Esophagus muscularis mucosa (tissue), 4 donors: ENCODE measurements at regions not wholly inside any gene's neighbourhood (a gene's known extent, or its start where the extent isn't known, plus 50 kb on each side); places are given as distances from the start of the nearest gene placed in this dataset.

ENCODE experiments used
- EP300 ChIP-seq: sonication (generic); formaldehyde crosslinking; IDR thresholded peaks from one replicate; pipeline ENCODE4 v1.6.1; 2017; ENCODE audit warnings: antibody characterized with exemption
- POLR2A ChIP-seq: fragments of 450-650 bp; IDR thresholded peaks from one replicate; pipeline ENCODE4 v1.6.1; 2017; ENCODE audit warnings: antibody characterized with exemption, moderate library complexity, mild to moderate bottlenecking, low read depth
- TF ChIP-seq, protein P1 (sequence below), 3 experiments: fragments of 200-600 bp in 2 of 3; fragments of 450-650 bp in 1 of 3; sonication (generic) in 2 of 3; IDR thresholded peaks; one replicate each; pipeline ENCODE4 v1.5.1; 2017 to 2019; ENCODE audit warnings: antibody characterized with exemption in 3 of 3, mild to moderate bottlenecking in 2 of 3, moderate library complexity in 1 of 3

DNA sequence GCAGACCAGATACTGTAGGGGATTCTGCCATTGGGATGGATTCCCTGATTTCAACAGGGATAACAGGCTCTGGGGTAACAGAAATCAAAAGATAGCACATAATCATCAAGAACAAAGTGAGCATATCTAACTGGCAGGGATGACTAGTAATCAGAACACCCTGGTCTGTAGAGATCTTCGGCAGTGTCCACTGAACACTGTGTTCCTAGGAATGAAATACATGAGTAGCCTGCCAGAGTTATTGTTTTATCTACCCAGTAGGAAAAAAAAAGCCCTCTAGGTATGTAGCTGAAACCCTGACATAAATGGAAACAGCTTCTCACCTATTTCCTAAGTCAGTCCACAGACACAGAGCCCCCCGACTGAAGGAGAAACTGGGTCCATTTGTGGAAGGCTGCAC lies 340.3 kb upstream of the ZNF385D start:
- TF ChIP-seq, protein P1, sequence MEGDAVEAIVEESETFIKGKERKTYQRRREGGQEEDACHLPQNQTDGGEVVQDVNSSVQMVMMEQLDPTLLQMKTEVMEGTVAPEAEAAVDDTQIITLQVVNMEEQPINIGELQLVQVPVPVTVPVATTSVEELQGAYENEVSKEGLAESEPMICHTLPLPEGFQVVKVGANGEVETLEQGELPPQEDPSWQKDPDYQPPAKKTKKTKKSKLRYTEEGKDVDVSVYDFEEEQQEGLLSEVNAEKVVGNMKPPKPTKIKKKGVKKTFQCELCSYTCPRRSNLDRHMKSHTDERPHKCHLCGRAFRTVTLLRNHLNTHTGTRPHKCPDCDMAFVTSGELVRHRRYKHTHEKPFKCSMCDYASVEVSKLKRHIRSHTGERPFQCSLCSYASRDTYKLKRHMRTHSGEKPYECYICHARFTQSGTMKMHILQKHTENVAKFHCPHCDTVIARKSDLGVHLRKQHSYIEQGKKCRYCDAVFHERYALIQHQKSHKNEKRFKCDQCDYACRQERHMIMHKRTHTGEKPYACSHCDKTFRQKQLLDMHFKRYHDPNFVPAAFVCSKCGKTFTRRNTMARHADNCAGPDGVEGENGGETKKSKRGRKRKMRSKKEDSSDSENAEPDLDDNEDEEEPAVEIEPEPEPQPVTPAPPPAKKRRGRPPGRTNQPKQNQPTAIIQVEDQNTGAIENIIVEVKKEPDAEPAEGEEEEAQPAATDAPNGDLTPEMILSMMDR (IDR thresholded peaks at IDR 0.05) = no peak
- no peak for TF ChIP-seq POLR2A
- no peak for TF ChIP-seq EP300
